GM19455 (cell line): ENCODE measurements at regions not wholly inside any gene's neighbourhood (a gene's known extent, or its start where the extent isn't known, plus 50 kb on each side); places are given as distances from the start of the nearest gene placed in this dataset.
"Not testable (repeated sequence)": the region's sequence is repeated elsewhere in the genome, so short reads cannot be mapped to it uniquely, and the experiment has no call there.

Experiments used
- ATAC-seq: cut with Tn5 transposase; IDR thresholded peaks from one replicate; pipeline ENCODE4 v1.9.1; 2021; ENCODE audit not compliant: unreplicated experiment

DNA sequence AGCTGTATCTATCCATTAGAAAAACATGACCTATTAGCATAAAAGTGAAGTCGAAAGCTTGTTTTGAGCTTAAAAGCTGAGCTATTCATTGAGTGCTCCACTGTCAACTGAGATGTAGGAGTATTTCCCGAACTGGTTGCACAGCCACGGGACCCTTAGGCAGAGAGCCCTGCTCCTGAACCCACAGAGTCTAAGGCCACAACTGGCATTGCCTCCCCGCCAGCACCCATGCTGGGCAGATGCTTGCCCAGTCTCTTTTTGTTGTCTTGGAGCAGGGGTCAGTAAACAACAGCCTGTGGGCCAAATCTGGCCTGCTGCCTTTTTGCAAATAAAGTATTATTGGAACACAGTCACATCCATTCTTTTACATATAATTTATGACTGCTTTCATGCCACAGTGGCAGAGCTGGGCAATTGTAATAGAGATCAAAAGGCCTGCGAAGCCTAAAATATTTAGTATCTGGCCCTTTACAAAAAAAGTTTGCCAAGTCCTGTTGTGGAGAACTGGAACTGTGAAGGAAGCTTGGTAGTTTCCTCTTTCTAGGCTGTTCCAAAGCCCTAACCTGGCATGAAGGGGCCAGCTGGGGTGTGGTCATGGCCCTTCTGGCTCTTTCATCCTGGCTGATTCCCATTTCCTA, 58.4 kb upstream of the WAPL start:
- ATAC-seq: no peak

DNA sequence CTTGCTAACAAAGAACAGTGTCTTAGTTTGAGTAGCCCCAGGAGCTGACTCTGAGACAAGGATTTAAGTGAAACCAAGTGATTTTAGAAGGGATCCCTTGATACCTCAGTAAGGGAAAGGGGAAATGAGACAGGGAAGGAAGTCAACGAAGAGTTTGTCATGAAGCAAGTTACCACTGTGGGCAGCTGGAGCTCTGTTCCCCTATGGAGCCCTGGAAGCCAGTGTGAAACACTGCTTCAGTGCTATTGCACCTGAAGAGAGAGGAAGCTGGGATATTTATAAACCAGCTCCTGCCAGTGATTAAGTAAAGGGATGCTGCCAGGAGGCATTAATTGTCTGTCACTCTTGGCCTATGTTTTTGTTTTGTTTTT, 58.9 kb upstream of the WAPL start:
- ATAC-seq: no peak

DNA sequence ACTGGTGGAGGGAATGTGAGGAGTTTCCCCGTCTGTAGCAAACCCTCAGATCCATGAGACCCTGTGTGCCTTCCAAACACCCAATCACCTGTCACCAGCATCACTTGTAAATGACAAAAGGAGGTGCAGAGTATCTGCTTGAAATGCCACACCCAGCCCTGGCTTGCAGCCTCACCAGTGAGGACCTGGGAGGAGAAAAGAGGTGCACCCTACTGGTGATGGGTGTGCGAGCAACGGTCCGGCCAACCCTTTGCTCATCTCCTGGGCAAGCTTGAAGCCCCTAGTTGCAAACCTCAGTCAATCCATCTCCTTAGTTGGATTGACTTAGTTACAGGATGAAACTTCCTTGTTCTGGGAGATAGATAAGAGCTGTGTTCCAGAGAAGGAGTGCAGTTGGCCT, 62.4 kb upstream of the WAPL start:
- peak; percentile 62 for ATAC-seq

DNA sequence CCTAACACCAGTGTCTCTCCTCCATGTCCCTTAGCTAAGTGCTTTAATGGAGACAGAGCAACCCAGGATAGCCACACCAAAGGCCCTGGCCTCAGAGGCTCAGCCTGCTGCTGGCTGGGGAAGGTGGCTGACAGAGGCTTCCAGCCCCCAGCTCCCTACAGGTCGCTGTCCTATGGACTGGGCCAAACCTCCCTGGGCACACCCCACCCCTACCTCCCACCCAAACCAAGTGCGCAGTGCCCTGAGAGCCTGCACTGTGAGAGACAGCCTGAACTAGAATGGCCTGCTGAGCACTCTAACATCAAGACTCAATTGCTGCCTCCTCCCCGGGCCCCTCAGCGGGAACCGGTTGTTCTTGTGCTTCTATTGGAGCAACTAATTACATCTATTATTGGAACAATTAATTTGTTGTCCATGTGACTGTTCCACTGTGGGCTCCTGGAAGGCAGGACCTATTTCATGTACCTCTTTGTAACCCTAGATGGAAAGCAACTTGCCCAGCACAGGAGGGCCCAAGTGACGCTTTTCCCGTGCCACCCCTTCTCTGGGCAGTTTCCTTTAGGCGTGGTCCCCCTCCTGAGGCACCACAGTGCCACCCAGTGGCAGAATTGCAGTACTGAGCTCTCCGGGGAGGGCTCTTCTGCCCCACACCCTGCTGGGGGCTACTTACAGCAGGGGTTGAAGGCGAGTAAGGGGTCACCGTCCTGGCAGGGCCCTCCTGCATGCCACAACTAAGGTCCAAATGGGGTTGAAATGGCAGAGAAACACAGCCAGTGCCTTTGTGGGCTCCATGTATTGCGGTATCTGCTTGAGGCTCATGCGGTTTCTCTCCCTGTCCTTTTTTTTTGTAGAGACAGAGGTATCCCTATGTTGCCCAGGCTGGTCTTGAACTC, 63.7 kb upstream of the WAPL start:
- peak; percentile 86 for ATAC-seq

DNA sequence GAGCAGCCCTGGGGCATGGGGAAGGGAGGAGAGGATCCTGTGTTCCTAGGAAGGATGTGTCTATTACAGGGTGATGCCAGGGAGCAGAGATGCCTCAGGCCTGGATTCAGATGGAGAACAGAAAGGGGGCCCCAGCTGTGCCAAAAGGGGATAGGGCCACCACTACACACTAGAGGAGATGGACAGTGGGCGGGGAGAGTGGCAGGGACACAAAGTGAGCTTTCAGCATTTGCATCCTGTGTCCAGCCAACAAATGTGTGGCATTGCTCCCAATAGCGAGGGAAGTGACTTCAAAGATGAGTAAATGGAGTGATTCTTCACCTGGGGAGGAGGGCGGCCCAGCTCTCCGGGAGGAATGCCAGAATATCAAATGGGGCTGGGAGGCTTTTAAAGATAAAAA, 64.9 kb upstream of the WAPL start:
- ATAC-seq: no peak

DNA sequence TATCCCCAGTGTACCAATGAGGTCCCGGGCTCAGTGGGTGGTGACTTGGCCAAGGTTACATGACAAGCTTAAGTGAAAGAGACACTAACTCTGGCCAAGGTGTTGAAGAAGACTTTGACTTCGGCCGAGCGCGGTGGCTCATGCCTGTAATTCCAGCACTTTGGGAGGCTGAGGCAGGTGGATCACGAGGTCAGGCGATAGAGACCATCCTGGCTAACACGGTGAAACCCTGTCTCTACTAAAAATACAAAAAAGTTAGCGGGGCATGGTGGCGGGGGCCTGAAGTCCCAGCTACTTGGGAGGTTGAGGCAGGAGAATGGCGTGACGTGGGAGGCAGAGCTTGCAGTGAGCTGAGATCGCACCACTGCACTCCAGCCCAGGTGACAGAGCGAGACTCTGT, 65.6 kb upstream of the OPN4 start:
- not testable (repeated sequence) for ATAC-seq

DNA sequence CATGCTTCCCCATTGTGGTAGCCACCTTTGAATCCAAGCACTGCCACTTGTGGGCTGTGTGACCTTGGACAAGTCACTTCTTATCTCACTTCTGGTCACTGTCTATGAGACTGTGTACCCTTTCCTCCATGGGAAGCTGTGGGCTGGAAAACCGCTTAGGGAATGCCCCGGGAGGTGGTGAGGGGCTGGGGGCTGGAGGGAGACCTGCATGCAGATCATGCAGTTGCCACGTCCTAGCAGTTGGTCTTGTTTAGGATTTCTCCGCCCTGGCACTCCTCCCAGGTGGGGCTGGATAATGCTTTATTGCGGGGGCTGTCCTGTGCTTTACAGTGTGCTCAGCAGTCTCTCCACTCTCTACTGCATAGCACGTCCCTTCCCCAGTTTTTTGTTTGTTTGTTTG, 62.9 kb upstream of the OPN4 start:
- ATAC-seq: no peak

DNA sequence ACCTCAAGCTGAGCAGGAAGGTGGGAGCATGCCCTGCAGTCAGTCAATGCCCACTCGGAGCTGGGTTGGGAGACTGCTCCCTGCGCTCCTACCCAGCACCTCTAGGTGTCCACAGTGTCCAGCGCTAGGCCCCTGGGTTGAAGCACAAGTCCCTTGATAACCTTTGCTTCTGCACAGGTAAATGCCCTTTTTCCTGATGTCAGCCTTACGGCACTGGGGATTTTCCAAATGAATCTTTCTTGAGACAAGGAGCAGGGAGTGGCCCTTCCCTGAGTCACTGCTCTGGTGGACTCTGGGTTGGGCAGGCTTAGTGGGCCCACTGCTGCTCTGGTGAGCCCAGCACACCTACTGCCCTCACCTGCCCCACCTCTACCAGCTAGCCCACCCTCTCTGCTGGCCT, 61.9 kb upstream of the OPN4 start:
- no peak for ATAC-seq

DNA sequence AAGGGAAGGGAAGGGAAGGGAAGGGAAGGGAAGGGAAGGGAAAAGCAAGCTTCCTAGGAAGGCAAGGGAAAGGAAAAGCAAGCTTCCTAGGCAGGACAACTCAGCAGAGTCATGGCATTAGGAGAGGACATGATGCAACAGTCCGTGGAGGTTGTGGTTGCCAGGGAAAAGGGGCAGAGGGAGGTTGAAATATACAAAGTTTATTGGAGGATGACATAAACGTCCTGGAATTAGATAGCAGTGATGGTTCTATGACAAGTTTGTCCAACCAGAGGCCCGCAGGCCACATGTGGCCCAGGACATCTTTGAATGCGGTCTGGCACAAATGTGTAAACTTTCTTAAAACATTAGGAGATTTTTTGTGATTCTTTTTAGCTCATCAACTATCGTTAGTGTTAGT, 59.8 kb upstream of the OPN4 start:
- ATAC-seq: no peak

DNA sequence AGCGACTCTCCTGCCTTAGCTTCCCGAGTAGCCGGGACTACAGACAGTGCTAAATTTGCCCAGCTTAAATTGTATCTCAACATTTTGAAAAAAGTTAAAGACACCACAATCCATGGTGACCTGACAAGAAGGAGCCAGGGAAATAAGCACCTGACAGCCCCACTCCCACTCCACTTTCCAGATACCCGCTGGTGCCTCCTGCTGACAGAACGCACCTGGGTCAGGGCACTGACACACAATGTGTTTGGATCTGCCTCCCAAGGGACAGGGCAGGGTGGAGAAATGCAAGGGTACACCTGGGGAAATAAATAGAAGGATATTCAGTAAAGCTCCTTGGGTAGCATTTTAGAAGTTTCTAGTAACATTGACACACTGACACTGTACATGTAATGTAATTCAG, 58.9 kb upstream of the OPN4 start:
- no peak for ATAC-seq

DNA sequence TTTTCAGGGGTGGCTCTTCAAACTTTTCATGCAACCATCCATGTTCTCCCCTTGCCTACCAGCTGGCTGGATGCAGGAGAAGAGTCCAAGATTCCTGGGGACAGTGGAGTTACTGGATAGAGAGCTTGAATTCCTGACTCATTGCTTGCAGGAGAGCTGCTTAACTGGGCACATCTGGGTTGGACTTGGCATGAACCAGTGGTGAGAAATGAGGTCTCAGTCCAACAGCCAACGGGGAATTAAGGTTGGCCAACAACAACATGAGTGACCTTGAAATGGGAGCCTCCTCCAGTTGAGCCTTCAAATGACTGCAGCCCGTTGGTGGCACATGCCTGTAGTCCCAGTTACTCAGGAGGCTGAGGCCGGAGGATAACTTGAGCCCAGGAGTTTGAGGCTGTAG, 58.1 kb upstream of the OPN4 start:
- no peak for ATAC-seq

DNA sequence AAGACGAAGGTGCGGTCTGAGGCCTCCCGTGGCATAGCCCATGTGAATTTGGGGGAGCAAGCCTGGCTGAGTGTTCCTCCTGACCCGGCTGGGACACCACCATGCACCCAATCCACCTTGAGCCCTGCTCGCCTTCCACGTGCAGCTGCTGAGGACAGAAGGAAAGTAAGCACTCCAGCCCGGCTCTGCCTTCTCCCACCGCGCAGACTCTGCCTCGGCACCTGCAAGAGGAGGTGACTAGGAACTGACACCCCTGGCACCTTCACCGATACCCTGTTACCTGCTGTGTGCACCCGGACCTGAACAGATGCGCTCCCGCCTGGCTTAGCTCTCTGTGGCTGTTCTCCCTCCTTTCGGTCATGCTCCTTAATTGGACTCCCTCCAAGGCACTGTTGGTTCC, 57.0 kb upstream of the OPN4 start:
- ATAC-seq: no peak

DNA sequence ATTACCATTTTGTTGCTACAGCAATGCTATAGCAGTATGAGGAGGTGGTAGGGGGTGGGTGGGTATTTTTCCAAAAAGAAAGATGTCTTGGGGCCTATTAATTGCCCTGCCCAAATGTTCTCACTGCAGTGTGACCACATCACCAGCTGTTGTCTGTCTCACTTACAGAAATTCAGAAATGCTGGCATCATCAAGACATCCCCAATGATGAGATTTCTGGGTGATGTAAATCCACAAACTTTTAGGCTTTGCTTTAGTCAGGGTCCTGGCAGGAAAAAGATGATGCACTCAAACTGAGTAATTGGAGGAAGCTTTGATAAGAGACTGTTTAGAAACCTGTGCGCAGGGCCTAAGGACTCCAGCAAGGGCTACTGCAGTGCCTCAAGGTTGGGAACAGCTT, 56.2 kb upstream of the OPN4 start:
- no peak for ATAC-seq

DNA sequence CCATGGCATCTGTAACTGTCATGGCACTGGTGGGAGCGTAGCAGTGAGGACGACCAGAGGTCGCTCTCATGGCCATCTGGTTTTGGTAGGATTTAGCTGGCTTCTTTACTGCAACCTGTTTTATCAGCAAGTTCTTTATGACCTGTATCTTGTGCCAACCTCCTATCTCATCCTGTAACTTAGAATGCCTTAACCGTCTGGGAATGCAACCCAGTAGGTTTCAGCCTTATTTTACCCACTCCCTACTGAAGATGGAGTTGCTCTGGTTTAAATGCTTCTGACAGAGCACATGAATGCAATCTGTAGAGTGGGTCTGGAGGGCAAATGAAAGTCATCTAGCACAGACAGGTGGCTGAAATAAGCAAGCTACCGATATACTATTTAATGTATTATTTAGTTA, 55.3 kb upstream of the OPN4 start:
- no peak for ATAC-seq

DNA sequence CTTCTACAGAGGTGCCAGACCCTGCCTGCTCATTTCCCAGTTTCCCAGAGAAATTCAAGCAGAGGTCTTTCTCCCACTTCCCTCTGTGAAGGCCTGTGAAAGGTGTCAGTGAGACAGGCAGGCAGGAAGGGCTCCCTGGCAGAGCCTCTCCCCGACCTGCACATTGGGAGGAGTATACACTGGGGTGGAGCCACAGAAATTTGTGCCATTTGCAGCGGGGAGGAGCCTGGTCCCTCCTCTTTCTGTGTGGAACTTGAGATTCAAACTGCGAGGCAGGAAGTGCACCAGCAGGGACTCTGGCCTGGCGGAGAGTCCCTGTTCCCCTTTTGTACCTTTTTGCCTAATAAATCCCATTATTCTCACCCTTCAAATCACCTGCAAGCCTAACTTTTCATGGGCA, 54.6 kb upstream of the OPN4 start:
- no peak for ATAC-seq

DNA sequence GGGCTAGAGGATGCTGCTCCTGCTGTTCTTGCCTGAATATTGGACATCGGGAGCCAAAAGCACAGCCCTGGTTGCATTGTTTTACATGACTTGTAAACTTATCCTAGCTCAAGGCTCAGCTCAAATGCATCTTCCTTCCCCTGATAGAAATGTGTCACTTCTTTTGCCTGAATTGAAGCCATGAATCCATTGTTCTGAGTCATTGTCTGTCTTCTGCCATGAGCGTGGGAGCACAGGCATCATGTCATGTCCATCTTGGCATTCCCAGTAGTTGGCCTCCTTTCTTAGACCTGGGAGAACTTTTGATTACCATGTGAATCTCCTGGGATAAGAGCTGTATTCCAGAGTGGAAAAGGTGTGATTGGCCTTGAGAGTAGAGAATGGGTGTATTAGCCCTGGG, 54.1 kb upstream of the OPN4 start:
- no peak for ATAC-seq

DNA sequence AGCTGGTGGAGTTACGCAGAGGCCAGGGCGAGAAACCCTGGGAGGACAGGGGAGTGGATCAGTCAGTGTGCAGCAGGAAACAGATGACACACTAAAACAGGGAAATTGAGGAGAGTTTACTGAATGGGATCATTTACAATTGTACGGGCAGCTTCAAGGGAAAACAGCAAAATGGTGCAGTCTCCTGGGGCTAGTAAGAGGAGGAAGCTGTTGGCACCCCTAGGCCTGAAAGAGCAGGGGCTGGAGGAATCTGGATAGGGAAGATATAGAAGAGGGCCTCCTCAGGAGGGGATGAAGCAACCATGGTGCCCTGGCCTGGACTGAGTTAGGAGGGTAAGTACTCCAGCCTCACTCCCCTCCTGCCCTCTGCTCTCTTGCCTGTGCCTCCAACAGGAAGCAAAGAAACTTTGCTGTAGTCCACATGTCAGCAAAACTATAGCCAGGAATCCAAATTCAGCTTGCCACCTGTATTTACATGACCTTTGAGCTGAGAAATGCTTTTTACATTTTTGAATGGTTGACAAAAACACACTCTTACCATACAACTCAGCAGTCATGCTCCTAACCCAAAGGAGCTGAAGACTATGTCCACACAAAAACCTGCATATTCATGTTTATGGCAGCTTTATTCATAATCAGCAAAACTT, 52.3 kb upstream of the OPN4 start:
- no peak for ATAC-seq

DNA sequence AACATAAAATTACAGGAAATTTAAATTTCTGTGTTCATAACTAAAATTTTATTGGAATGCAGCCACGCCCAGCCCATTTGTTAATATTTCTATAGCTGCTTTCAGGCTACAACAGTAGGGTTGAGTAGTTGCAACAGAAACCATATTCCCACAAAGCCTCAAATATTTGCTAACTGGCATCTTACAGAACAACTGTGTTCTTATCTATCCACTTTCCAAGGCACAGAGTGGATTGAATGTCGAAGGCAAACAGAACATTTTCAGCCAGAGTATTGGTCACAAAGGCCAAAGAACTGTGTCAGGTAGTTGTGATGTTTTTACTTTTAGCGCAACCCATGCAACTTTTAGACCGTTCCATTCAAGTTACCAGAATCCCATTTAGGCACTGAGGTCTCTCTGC, 51.1 kb upstream of the OPN4 start:
- no peak for ATAC-seq
